ENCODE measurements at regions not wholly inside any gene's neighbourhood (a gene's known extent, or its start where the extent isn't known, plus 50 kb on each side); places are given as distances from the start of the nearest gene placed in this dataset.

GRCh38 chr14:56715938-56716337 is 94.3 kb downstream of the OTX2 start:
- H3K4me1 ChIP-seq (ENCODE audit: control insufficient read depth in 1 of 2, extremely low read depth in 1 of 2, insufficient read depth in 2 of 2, low read length in 2 of 2), result no peaks in the 10 kb centered on the region
- POLR2A ChIA-PET, result no interaction called here
- H3K9me3 ChIP-seq, result no peaks in the 10 kb centered on the region
- H3K27me3 ChIP-seq (replicated peaks in 1 of 2; ENCODE audit: control insufficient read depth in 2 of 2, extremely low read depth in 1 of 2, insufficient read depth in 2 of 2, low read length in 1 of 2), result peaks cover 0 to 5% of the 10 kb centered on the region in 2 experiments
- no peak overlapping the region for H3K4me3 Mint-ChIP-seq
- no peaks in the 10 kb centered on the region for H3K9me3 Mint-ChIP-seq
- no peaks in the 10 kb centered on the region for H3K36me3 ChIP-seq (ENCODE audit: control insufficient read depth in 2 of 2, extremely low read depth in 1 of 2, insufficient read depth in 1 of 2, low read length in 1 of 2)
- DNase-seq (no peak), ATAC-seq (replicated peaks in 1 of 4) (no peak)
- no peak overlapping the region for H3K4me3 ChIP-seq (ENCODE audit: control insufficient read depth in 1 of 2, extremely low read depth in 1 of 2, low read length in 1 of 2)
- WGBS (ENCODE audit: insufficient coverage), result no CpG with 5 or more reads among the region's 4 CpGs
- no peaks in the 10 kb centered on the region for H3K4me1 Mint-ChIP-seq
- H3K27ac Mint-ChIP-seq, result no peak overlapping the region
- H3K27me3 Mint-ChIP-seq, result peaks cover 5 to 6% of the 10 kb centered on the region in 2 donors
- H3K36me3 Mint-ChIP-seq, result no peaks in the 10 kb centered on the region
- H3K27ac ChIP-seq (ENCODE audit: low read length), result no peak overlapping the region
- CTCF ChIA-PET, result no interaction called here

GRCh38 chr14:56709201-56709600 is 101.1 kb downstream of the OTX2 start:
- Mint-ChIP-seq H3K27ac (no peak overlapping the region), H3K4me1 (no peaks in the 10 kb centered on the region), H3K27me3 (peaks cover 14 to 31% of the 10 kb centered on the region in 2 donors), H3K9me3 (no peaks in the 10 kb centered on the region), H3K36me3 (no peaks in the 10 kb centered on the region), H3K4me3 (no peak overlapping the region)
- no peak for DNase-seq
- Histone ChIP-seq H3K9me3 (no peaks in the 10 kb centered on the region), H3K27ac (ENCODE audit: low read length) (no peak overlapping the region), H3K4me3 (ENCODE audit: control insufficient read depth in 1 of 2, extremely low read depth in 1 of 2, low read length in 1 of 2) (no peak overlapping the region), H3K36me3 (ENCODE audit: control insufficient read depth in 2 of 2, extremely low read depth in 1 of 2, insufficient read depth in 1 of 2, low read length in 1 of 2) (no peaks in the 10 kb centered on the region), H3K4me1 (ENCODE audit: control insufficient read depth in 1 of 2, extremely low read depth in 1 of 2, insufficient read depth in 2 of 2, low read length in 2 of 2) (no peaks in the 10 kb centered on the region), H3K27me3 (replicated peaks in 1 of 2; ENCODE audit: control insufficient read depth in 2 of 2, extremely low read depth in 1 of 2, insufficient read depth in 2 of 2, low read length in 1 of 2) (peaks cover 0 to 21% of the 10 kb centered on the region in 2 experiments)
- CTCF ChIA-PET, result no interaction called here
- 75% methylated on average over 2 of the region's 3 CpGs for WGBS (ENCODE audit: insufficient coverage)
- ATAC-seq (replicated peaks in 1 of 4), result no peak
- POLR2A ChIA-PET, result no interaction called here

- DNase-seq (no peak), ATAC-seq (replicated peaks in 1 of 4) (no peak)
- Mint-ChIP-seq H3K4me1 (no peaks in the 10 kb centered on the region), H3K27ac (no peak overlapping the region), H3K27me3 (peaks cover 14 to 31% of the 10 kb centered on the region in 2 donors), H3K36me3 (no peaks in the 10 kb centered on the region), H3K4me3 (no peak overlapping the region), H3K9me3 (no peaks in the 10 kb centered on the region)
- WGBS (ENCODE audit: insufficient coverage), result 57% methylated on average over 3 of the region's 6 CpGs
- Histone ChIP-seq H3K27me3 (replicated peaks in 1 of 2; ENCODE audit: control insufficient read depth in 2 of 2, extremely low read depth in 1 of 2, insufficient read depth in 2 of 2, low read length in 1 of 2) (peaks cover 0 to 21% of the 10 kb centered on the region in 2 experiments), H3K4me1 (ENCODE audit: control insufficient read depth in 1 of 2, extremely low read depth in 1 of 2, insufficient read depth in 2 of 2, low read length in 2 of 2) (no peaks in the 10 kb centered on the region), H3K9me3 (no peaks in the 10 kb centered on the region), H3K4me3 (ENCODE audit: control insufficient read depth in 1 of 2, extremely low read depth in 1 of 2, low read length in 1 of 2) (no peak overlapping the region), H3K27ac (ENCODE audit: low read length) (no peak overlapping the region), H3K36me3 (ENCODE audit: control insufficient read depth in 2 of 2, extremely low read depth in 1 of 2, insufficient read depth in 1 of 2, low read length in 1 of 2) (no peaks in the 10 kb centered on the region)
- ChIA-PET POLR2A (no interaction called here), CTCF (no interaction called here)
These were observed 101.6 kb downstream of the OTX2 start for GRCh38 chr14:56708704-56709103.

- no peak overlapping the region for H3K27ac ChIP-seq (ENCODE audit: low read length)
- no peaks in the 10 kb centered on the region for H3K4me1 ChIP-seq (ENCODE audit: control insufficient read depth in 1 of 2, extremely low read depth in 1 of 2, insufficient read depth in 2 of 2, low read length in 2 of 2)
- peaks cover 0 to 19% of the 10 kb centered on the region in 2 experiments for H3K27me3 ChIP-seq (replicated peaks in 1 of 2; ENCODE audit: control insufficient read depth in 2 of 2, extremely low read depth in 1 of 2, insufficient read depth in 2 of 2, low read length in 1 of 2)
- WGBS (ENCODE audit: insufficient coverage), result no CpG with 5 or more reads among the region's 6 CpGs
- Mint-ChIP-seq H3K27me3 (peaks cover 19 to 26% of the 10 kb centered on the region in 2 donors), H3K36me3 (no peaks in the 10 kb centered on the region), H3K9me3 (peaks cover 0 to 4% (median 0%) of the 10 kb centered on the region in 3 donors), H3K4me3 (no peak overlapping the region), H3K4me1 (no peaks in the 10 kb centered on the region), H3K27ac (no peak overlapping the region)
- H3K36me3 ChIP-seq (ENCODE audit: control insufficient read depth in 2 of 2, extremely low read depth in 1 of 2, insufficient read depth in 1 of 2, low read length in 1 of 2), result no peaks in the 10 kb centered on the region
- ChIA-PET CTCF (no interaction called here), POLR2A (no interaction called here)
- no peak overlapping the region for H3K4me3 ChIP-seq (ENCODE audit: control insufficient read depth in 1 of 2, extremely low read depth in 1 of 2, low read length in 1 of 2)
- no peaks in the 10 kb centered on the region for H3K9me3 ChIP-seq
- ATAC-seq (replicated peaks in 1 of 4), result no peak
- DNase-seq, result no peak
These were observed 106.3 kb downstream of the OTX2 start for GRCh38 chr14:56703947-56704346.

- Mint-ChIP-seq H3K36me3 (no peaks in the 10 kb centered on the region), H3K27ac (no peak overlapping the region), H3K4me3 (no peak overlapping the region), H3K9me3 (peaks cover 0 to 4% (median 0%) of the 10 kb centered on the region in 3 donors), H3K27me3 (peaks cover 10 to 25% of the 10 kb centered on the region in 2 donors), H3K4me1 (no peaks in the 10 kb centered on the region)
- H3K9me3 ChIP-seq, result no peaks in the 10 kb centered on the region
- no peak overlapping the region for H3K4me3 ChIP-seq (ENCODE audit: control insufficient read depth in 1 of 2, extremely low read depth in 1 of 2, low read length in 1 of 2)
- H3K27me3 ChIP-seq (replicated peaks in 1 of 2; ENCODE audit: control insufficient read depth in 2 of 2, extremely low read depth in 1 of 2, insufficient read depth in 2 of 2, low read length in 1 of 2), result peaks cover 0 to 13% of the 10 kb centered on the region in 2 experiments
- H3K36me3 ChIP-seq (ENCODE audit: control insufficient read depth in 2 of 2, extremely low read depth in 1 of 2, insufficient read depth in 1 of 2, low read length in 1 of 2), result no peaks in the 10 kb centered on the region
- no CpG with 5 or more reads among the region's 9 CpGs for WGBS (ENCODE audit: insufficient coverage)
- no peak overlapping the region for H3K27ac ChIP-seq (ENCODE audit: low read length)
- DNase-seq (no peak), ATAC-seq (replicated peaks in 1 of 4) (no peak)
- no peaks in the 10 kb centered on the region for H3K4me1 ChIP-seq (ENCODE audit: control insufficient read depth in 1 of 2, extremely low read depth in 1 of 2, insufficient read depth in 2 of 2, low read length in 2 of 2)
- POLR2A ChIA-PET, result no interaction called here
- CTCF ChIA-PET, result no interaction called here
These were observed 107.8 kb downstream of the OTX2 start for GRCh38 chr14:56702515-56702914.

Measured in T-cell (primary cell).